CD4-positive, alpha-beta T cell treated with Interleukin-1 beta for 1 hour (primary cell): ENCODE measurements at regions not wholly inside any gene's neighbourhood (a gene's known extent, or its start where the extent isn't known, plus 50 kb on each side); places are given as distances from the start of the nearest gene placed in this dataset.
"Not testable (repeated sequence)": the region's sequence is repeated elsewhere in the genome, so short reads cannot be mapped to it uniquely, and the experiment has no call there.

Experiments used
- DNase-seq, 2 donors: peaks; one replicate each; pipeline ENCODE4 v3.0.0-alpha.2; 2020 to 2022

- not testable (repeated sequence) for DNase-seq
These were observed 252.3 kb downstream of the BCL2L11 start for GRCh38 chr2:111373060-111373459.

DNA sequence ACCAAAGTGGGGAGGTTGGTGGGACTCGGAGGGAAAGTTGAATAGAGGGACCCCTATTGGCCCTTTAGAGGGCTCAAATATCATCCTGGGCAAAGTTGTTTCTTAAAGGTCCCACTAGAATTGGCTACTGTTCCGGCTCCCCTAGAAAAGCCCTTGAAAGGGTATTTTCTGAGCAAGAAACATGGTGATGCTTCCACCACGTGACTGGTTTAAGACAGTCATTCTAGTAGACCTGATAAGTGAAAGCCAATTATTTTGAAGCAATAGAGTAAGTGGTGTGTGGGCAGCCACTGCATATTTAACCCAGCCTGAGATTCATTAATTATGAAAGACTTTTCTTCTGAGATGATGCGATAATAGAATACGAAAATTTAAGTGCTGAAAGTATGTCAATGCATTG lies 253.3 kb downstream of the BCL2L11 start:
- not testable (repeated sequence) for DNase-seq

DNA sequence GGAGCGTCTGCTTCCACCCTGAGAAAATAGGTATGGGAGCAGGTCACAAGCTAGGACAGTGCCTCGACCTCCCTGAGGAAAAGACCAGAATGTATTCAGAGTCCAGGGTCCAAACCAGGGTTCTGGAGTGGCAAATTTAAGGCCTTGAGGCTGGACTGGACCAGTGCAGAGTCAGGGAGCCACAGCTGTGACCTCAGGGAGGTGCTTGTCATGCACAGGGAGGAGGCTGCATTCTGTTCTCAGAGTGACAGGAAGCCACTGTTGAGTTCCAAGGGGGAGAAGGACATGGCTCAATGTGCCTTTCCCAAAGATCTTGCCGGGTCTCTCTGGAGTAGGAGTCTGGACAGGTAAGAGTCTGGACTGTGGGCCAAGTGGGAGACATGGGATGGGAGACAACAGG lies 254.0 kb downstream of the BCL2L11 start:
- not testable (repeated sequence) for DNase-seq

DNA sequence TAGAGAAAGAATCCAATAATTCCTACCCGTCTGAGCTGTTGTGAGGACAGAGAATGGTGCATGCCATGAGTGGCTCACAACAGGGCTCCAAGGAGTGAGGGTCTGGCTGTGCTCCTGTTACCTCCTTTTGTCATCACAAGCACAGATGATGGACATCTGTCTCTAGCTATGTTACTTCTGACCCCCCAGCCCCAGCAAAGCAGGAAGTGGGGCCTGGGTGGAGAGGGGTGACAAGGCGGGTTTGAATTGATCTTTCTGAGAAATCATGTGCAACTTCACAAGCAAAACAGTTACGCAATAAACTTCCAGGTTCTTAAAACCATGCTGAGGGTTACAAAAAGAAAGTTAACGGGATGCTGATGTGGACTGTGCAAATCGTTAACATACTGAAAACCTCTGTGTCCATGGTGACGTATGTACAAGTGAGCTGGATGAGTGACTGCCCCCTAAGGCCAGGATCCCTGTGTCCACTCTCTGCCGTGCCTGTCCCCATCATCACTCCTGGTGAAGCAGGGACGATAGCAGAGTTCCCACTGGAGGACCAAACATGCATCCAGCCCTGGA lies 254.7 kb downstream of the BCL2L11 start:
- not testable (repeated sequence) for DNase-seq

GRCh38 chr2:111376272-111376970 lies 255.7 kb downstream of the BCL2L11 start:
- not testable (repeated sequence) for DNase-seq

DNA sequence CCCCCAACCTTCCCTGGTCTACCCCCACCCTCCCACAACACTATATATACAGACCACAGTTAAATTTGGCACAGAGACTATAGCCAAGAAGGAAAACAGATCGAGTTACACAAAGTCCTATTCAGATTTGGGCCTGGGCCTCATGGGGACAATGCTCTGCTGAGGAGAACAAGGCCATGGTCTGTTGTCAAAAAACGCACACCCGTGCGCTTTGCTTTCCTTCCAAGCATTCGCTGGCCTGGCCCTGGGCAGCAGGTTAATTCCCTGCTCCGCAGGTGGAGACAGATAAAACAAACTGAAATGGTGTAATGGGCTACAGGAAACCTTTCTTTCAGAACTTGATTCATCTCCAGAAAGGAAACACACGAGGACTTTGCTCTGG lies 256.2 kb downstream of the BCL2L11 start:
- not testable (repeated sequence) for DNase-seq

GRCh38 chr2:111377386-111377959 lies 256.8 kb downstream of the BCL2L11 start:
- not testable (repeated sequence) for DNase-seq

GRCh38 chr2:111378348-111378747 lies 257.6 kb downstream of the BCL2L11 start:
- not testable (repeated sequence) for DNase-seq

- peak in 1 of 2 donors; percentile 11 for DNase-seq
These were observed 260.2 kb downstream of the BCL2L11 start for GRCh38 chr2:111380733-111381439.

DNA sequence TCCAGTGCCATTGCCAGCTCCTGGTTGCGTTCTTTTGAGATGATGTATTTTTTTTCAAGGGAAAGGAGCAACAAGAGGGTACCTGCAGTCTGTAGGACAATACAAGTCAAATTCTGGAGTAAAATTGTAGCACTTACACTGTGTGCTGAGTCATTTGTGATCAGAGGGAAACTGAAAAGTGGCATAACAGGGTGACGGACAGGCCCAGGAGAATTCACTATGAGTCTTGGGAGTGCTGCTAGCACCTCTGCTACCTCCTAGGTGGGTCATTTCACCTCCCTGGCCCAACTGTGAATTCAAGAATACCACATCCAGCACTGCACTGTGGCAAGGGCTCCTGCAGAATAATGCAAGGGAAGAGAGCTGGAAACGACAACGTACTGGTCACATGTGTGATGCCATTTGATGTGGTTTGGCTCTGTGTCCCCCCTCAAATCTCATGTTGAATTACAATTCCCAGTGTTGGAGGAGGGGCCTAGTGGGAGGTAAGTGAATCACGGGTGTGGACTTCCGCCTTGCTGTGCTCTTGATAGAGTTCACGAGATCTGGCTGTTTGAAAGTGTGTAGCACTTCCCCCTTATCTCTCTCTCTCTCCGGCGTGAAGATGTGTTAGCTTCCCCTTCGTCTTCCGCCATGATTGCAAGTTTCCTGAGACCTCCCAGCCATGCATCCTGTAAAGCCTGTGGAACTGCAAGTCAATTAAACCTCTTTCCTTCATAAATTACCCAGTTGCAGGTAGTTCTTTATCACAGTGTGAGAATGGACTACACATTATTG lies 261.0 kb downstream of the BCL2L11 start:
- DNase-seq, result peak in 1 of 2 donors; percentile 6

GRCh38 chr2:111382507-111382906 lies 261.8 kb downstream of the BCL2L11 start:
- not testable (repeated sequence) for DNase-seq

- not testable (repeated sequence) for DNase-seq
These were observed 262.6 kb downstream of the BCL2L11 start for GRCh38 chr2:111383311-111383710.

DNA sequence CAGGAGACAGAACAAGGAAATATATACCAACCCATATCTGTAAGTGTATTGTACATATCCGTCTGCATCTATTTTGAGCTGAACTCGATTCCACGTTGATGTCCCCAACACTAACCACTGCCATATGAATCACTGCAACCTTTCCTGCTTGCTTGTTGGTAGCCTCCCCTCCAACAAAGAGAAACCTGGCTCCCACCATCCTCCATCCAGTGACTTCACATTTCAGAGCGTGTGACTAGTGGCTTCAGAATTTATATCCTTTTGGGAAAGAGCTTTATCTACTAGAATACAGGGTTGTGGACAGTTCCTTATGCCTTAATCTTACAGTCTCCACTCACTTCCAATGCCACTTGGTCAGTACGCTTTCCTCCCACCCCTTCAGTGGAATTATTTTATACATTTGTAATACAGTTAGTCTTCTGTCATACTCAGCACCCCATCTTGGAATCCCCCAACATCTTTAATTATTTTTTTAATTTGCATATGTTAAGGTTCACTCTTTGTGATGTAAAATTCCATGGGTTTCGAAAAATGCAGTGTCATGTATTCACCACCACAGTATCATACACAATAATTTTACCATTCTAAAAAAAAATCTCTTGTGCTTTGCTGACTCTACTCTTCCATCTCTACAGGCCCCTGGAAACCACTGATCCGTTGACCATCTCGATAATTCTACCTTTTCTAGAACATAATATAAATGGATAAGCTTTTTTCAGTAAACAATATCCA lies 264.7 kb downstream of the BCL2L11 start:
- DNase-seq, result not testable (repeated sequence)

DNA sequence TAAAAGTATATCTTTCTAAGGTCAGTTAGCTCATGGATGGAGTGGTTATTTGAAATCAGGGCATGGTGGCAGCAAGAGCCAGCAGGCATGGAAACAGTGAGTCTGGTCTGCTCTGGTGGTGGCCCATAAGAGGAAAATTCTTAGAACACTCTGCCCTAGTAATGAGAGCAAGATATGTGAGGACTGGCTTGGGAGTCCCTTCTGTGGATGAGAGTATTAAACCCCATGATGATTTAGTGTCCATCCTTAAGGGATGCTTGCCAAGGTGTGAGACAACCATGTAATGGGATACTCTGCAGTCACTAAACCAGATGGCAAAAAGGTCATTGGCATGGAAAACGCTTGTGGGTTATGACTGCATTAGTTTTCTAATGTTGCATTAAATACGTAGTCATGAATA lies 269.9 kb downstream of the BCL2L11 start:
- not testable (repeated sequence) for DNase-seq

DNA sequence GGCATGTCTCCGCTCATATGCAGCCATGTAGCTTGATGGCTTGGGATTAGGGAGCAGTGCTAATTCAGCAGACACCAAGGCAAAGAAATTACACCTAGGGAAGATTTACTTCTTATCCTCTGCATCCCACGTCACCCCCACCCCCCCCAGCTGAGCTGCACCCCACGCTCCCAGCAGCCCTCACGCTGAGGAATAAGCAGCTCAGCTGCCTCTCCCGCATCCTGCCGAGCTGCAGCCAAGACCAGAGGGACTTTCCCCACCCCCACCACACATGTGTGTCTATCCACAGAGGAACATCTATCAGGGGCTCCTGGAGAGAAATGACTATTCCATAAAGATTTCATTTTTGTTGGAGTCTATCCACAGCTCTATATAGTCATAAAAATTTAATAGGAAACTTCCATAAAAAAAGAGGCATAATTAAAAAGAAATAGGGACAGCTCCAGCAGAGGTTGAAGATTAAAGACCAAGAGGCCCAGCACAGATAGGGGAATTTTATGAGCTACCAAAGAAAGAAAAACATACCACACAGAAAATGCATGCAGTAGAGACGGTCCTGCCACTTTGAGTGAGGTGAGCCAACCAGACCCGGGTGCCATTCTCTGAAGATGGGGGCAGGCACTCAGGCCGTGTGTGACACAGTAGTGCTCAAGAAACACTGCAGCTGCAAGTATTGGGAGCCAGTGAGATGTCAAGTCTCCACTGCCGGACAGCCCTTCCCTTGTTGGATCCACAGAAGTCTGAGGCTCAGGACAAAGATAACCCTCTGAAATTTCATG lies 274.8 kb downstream of the BCL2L11 start:
- DNase-seq, result peak; percentile 15 to 41

- not testable (repeated sequence) for DNase-seq
These were observed 280.0 kb downstream of the BCL2L11 start for GRCh38 chr2:111400598-111401253.

- not testable (repeated sequence) for DNase-seq
These were observed 280.8 kb downstream of the BCL2L11 start for GRCh38 chr2:111401270-111402140.

GRCh38 chr2:111402450-111402849 lies 281.7 kb downstream of the BCL2L11 start:
- not testable (repeated sequence) for DNase-seq

DNA sequence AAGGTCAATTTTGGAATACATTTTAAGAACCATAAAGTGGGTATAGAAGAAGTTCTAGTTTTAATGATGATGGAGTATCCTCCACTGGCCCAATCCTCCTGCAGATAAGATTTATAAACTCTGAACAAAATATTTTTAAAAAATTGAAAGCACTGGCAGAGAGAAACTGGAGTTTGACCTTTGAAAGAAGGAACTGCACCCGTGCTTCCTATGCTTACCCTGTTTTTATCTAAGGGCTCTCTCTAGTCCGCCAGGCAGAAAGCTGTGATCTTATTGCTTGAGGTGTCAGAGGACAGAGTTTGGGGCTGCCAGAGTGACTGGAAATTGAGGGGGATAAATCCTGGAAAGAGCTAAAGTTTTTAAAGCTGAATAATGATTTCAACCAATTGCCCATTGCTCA lies 282.6 kb downstream of the BCL2L11 start:
- not testable (repeated sequence) for DNase-seq

DNA sequence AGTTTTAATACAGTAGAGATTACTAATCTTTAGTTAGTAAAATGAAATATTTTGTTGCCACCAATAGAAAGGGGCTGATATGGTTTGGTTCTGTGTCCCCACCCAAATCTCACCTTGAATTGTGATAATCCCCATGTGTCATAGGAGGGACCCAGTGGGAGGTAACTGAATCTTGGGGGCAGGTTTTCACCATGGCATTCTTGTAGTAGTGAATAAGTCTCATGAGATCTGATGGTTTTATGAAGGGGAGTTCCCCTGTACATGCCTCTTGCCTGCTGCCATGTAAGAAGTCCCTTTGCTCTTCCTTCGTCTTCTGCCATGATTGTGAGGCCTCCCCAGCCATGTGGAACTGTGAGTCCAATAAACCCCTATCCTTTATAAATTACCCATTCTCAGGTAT lies 285.9 kb downstream of the BCL2L11 start:
- not testable (repeated sequence) for DNase-seq
